ENCODE measurements at regions not wholly inside any gene's neighbourhood (a gene's known extent, or its start where the extent isn't known, plus 50 kb on each side); places are given as distances from the start of the nearest gene placed in this dataset.

GRCh38 chr4:181168011-181168805 lies 1075.0 kb upstream of the TENM3 start:
- TF ChIP-seq CTCF (IDR thresholded peaks at IDR 0.05; ENCODE audit: insufficient read depth, low read depth, low read length), result no peak
- no peak for TF ChIP-seq EZH2 (IDR thresholded peaks at IDR 0.05; ENCODE audit: insufficient read depth, low read length)
